Endothelial cell of umbilical vein (primary cell): ENCODE measurements at regions not wholly inside any gene's neighbourhood (a gene's known extent, or its start where the extent isn't known, plus 50 kb on each side); places are given as distances from the start of the nearest gene placed in this dataset.
A peak's percentile ranks its signal among the peaks of the same experiment; 100 is the strongest.

ENCODE experiments used
- BruUV-seq: library from RNA; stranded (reverse); fragments of 400-500 nt; replicated peaks from 2 replicates; lab custom pipeline; 2021; lab: Mats Ljungman, UMichigan
- CTCF ChIA-PET: fragments of 300-600, 350-600 bp; sonication (Branson Sonifier 250); formaldehyde crosslinking; loops from one replicate; lab custom pipeline; 2021; ENCODE audit warnings: antibody characterized with exemption, inconsistent platforms; lab: Charles Lee
- POLR2A ChIA-PET: fragments of 300-600, 350-600 bp; sonication (Branson Sonifier 250); formaldehyde crosslinking; loops from one replicate; lab custom pipeline; 2021; ENCODE audit warnings: antibody characterized with exemption, inconsistent platforms; lab: Charles Lee
- DNase-seq: peaks from one replicate; pipeline ENCODE4 v3.0.0-alpha.2; 2011; ENCODE audit warnings: low read depth, low spot score
- FAIRE-seq: peaks from 2 replicates; lab custom pipeline; 2011; peaks lifted over from hg19 to GRCh38; lab: Jason Lieb, UNC
- H2AFZ ChIP-seq: 2 replicates; pipeline ENCODE4 v1.6.0; 2012; ENCODE audit warnings: low read depth, low read length, control low read depth, inconsistent platforms
- H3K27ac ChIP-seq: 2 replicates; pipeline ENCODE4 v1.5.1; 2011; ENCODE audit warnings: low read depth, mild to moderate bottlenecking, control low read depth, low read length, moderate library complexity; ENCODE audit not compliant: insufficient read depth
- H3K27me3 ChIP-seq, 2 experiments: 2 replicates each; pipeline versions ENCODE4 v1.6.0 to v1.6.1; 2011; ENCODE audit warnings: low read length in 2 of 2, mixed read lengths in 1 of 2; ENCODE audit not compliant: control insufficient read depth in 2 of 2, insufficient read depth in 2 of 2
- H3K36me3 ChIP-seq, 2 experiments: 2 replicates in 1 of 2; 3 replicates in 1 of 2; pipeline ENCODE4 v1.5.1; 2011; ENCODE audit warnings: low read length in 2 of 2, mild to moderate bottlenecking in 1 of 2, moderate library complexity in 1 of 2; ENCODE audit not compliant: control insufficient read depth in 2 of 2, insufficient read depth in 2 of 2; ENCODE audit errors: extremely low read depth in 1 of 2
- H3K4me1 ChIP-seq: 3 replicates; pipeline ENCODE4 v1.5.1; 2011; ENCODE audit warnings: mild to moderate bottlenecking, low read length; ENCODE audit not compliant: control insufficient read depth, insufficient read depth; ENCODE audit errors: extremely low read depth
- H3K4me2 ChIP-seq: 2 replicates; pipeline ENCODE4 v1.6.1; 2011; ENCODE audit warnings: low read length, control low read depth, mixed read lengths; ENCODE audit not compliant: insufficient read depth
- H3K4me3 ChIP-seq, 3 experiments: fragments of 200-600 bp in 1 of 3; sonication (generic), shearing (Covaris generic) in 1 of 3; replicated peaks in 1 of 3; 2 replicates each; pipeline ENCODE4 v1.5.1; 2011 to 2016; ENCODE audit warnings: control low read depth in 3 of 3, low read length in 3 of 3, mild to moderate bottlenecking in 2 of 3, inconsistent platforms in 1 of 3, low read depth in 1 of 3, moderate library complexity in 1 of 3; ENCODE audit not compliant: insufficient read depth in 1 of 3
- H3K79me2 ChIP-seq: 2 replicates; pipeline ENCODE4 v1.6.0; 2012; ENCODE audit warnings: low read length, inconsistent platforms; ENCODE audit not compliant: control insufficient read depth, insufficient read depth
- H3K9ac ChIP-seq: replicated peaks from 2 replicates; pipeline ENCODE3; 2011; ENCODE audit warnings: low read length, control low read depth; ENCODE audit not compliant: insufficient read depth; ENCODE audit errors: extremely low read depth
- H3K9me1 ChIP-seq: replicated peaks from 3 replicates; pipeline ENCODE4 v1.6.0; 2011; ENCODE audit warnings: mild to moderate bottlenecking, low read length; ENCODE audit not compliant: control insufficient read depth, insufficient read depth; ENCODE audit errors: extremely low read depth
- H3K9me3 ChIP-seq: replicated peaks from 2 replicates; pipeline ENCODE4 v1.5.1; 2012; ENCODE audit warnings: low read length, inconsistent platforms; ENCODE audit not compliant: control insufficient read depth, insufficient read depth
- H4K20me1 ChIP-seq: replicated peaks from 2 replicates; pipeline ENCODE3; 2011; ENCODE audit warnings: mild to moderate bottlenecking, low read length; ENCODE audit not compliant: control insufficient read depth, insufficient read depth; ENCODE audit errors: extremely low read depth
- CTCF ChIP-seq, 2 donors: IDR thresholded peaks; 1 replicate in 1 of 2; 2 replicates in 1 of 2; pipeline ENCODE4 v1.5.1; 2011; ENCODE audit warnings: low read length in 2 of 2, mild to moderate bottlenecking in 2 of 2, moderate library complexity in 2 of 2, control low read depth in 1 of 2, inconsistent platforms in 1 of 2, low read depth in 1 of 2; ENCODE audit not compliant: insufficient read depth in 1 of 2; ENCODE audit errors: extremely low read depth in 1 of 2
- EZH2 ChIP-seq: IDR thresholded peaks from 2 replicates; pipeline ENCODE4 v1.6.1; 2012; ENCODE audit warnings: borderline replicate concordance, low read depth, mild to moderate bottlenecking, moderate library complexity, low read length, inconsistent platforms; ENCODE audit not compliant: severe bottlenecking
- FOS ChIP-seq: IDR thresholded peaks from 2 replicates; pipeline ENCODE4 v1.6.1; 2011; ENCODE audit warnings: mild to moderate bottlenecking, low read length, moderate library complexity, borderline replicate concordance; ENCODE audit not compliant: insufficient read depth
- GATA2 ChIP-seq: IDR thresholded peaks from 2 replicates; pipeline ENCODE4 v1.7.0; 2011; ENCODE audit warnings: low read depth, mild to moderate bottlenecking, moderate library complexity, mixed read lengths, low read length; ENCODE audit not compliant: insufficient read length, insufficient read depth
- JUN ChIP-seq: IDR thresholded peaks from 2 replicates; pipeline ENCODE4 v1.6.1; 2011; ENCODE audit warnings: borderline replicate concordance, low read depth; ENCODE audit not compliant: insufficient read length, insufficient read depth
- MAX ChIP-seq: IDR thresholded peaks from 2 replicates; pipeline ENCODE4 v1.6.1; 2011; ENCODE audit not compliant: insufficient read depth, insufficient read length
- MYC ChIP-seq: IDR thresholded peaks from one replicate; pipeline ENCODE4 v1.6.1; 2011; ENCODE audit warnings: mild to moderate bottlenecking, low read depth, low read length
- POLR2A ChIP-seq: IDR thresholded peaks from 2 replicates; pipeline ENCODE4 v1.6.1; 2012; ENCODE audit warnings: low read depth, mild to moderate bottlenecking, control low read depth, low read length
- POLR2AphosphoS5 ChIP-seq: IDR thresholded peaks from 2 replicates; pipeline ENCODE4 v1.6.1; 2012; ENCODE audit warnings: low read depth, mild to moderate bottlenecking, control low read depth, low read length, moderate library complexity; ENCODE audit not compliant: insufficient read depth
- dilution Hi-C: fragments of 300-500 bp; cut with MboI; formaldehyde crosslinking; loops from one replicate; pipeline ENCODE4 v1.15.0; 2019; ENCODE audit warnings: low sequenced_read_pairs; ENCODE audit not compliant: extremely low pct_ligation_motif_present
- intact Hi-C: fragments of 100-400 bp; cut with micrococcal nuclease; formaldehyde crosslinking; loops from one replicate; pipeline ENCODE4 v1.10.0; 2022

- CTCF ChIA-PET: no interaction called here
- Histone ChIP-seq H4K20me1 (no peaks in the 10 kb centered on the region), H3K9ac (no peak overlapping the region), H3K27me3 (peaks cover 0 to 4% of the 10 kb centered on the region in 2 experiments), H3K9me1 (no peaks in the 10 kb centered on the region), H3K9me3 (no peaks in the 10 kb centered on the region), H3K4me3 (no peak overlapping the region), H3K79me2 (no peaks in the 10 kb centered on the region), H3K4me2 (no peak overlapping the region), H3K36me3 (no peaks in the 10 kb centered on the region), H3K4me1 (no peaks in the 10 kb centered on the region), H3K27ac (no peak overlapping the region), H2AFZ (no peak overlapping the region)
- FAIRE-seq: peak; percentile 18
- no peak for DNase-seq
- intact Hi-C loops (no loop called here), dilution Hi-C loops (no loop called here)
- POLR2A ChIA-PET: no interaction called here
- no TSS peak for BruUV-seq
- no peak for TF ChIP-seq POLR2AphosphoS5
- no peak for TF ChIP-seq MYC
- TF ChIP-seq CTCF (IDR thresholded peaks at IDR 0.05; ENCODE audit: extremely low read depth in 1 of 2, insufficient read depth in 1 of 2, low read depth in 1 of 2, low read length in 2 of 2): no peak
- TF ChIP-seq JUN: no peak
- no peak for TF ChIP-seq GATA2
- no peak for TF ChIP-seq FOS
- no peak for TF ChIP-seq MAX
- TF ChIP-seq EZH2: no peak
- TF ChIP-seq POLR2A: no peak
Observed at GRCh38 chrX:39338583-39338982, 537.3 kb downstream of the MID1IP1 start.
